ENCODE measurements at regions not wholly inside any gene's neighbourhood (a gene's known extent, or its start where the extent isn't known, plus 50 kb on each side); places are given as distances from the start of the nearest gene placed in this dataset.
"Not testable (repeated sequence)": the region's sequence is repeated elsewhere in the genome, so short reads cannot be mapped to it uniquely, and the experiment has no call there.

DNA sequence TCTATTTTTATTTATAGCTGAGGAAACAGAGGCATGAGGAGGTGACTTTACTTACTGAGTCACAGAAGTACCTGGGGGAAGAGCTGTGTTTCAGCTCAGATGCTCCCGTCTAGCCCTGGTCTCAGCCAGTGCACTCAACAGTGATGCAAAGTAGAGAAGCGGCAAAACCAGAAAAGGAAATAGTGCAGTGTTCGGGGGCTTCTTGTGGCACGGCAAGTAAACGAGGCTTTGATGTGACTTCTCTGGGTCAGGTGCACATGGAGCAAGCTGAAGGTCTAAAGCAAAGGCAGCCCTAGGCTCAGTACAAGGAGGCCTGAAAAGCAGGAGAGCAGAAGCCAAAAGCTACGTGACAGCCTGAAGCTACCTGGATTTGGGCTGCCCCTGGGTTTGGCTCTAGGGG lies 526.7 kb upstream of the ADAMTS16 start:
- WGBS, 2 donors (ENCODE audit: low coverage in 1 of 2), result 60 to 90% methylated on average over 2 to 4 of the region's 6 CpGs
- Histone ChIP-seq H3K4me3 (no peak overlapping the region), H3K27ac (no peak overlapping the region), H3K4me1 (no peaks in the 10 kb centered on the region), H3K9me3 (no peaks in the 10 kb centered on the region), H3K27me3 (no peaks in the 10 kb centered on the region), H3K36me3 (no peaks in the 10 kb centered on the region)
- ATAC-seq, result no peak
- TF ChIP-seq POLR2AphosphoS5 (IDR thresholded peaks at IDR 0.05) (no peak), POLR2A (IDR thresholded peaks at IDR 0.05) (no peak), EP300 (IDR thresholded peaks at IDR 0.05) (no peak)
- TF ChIP-seq, protein P1, sequence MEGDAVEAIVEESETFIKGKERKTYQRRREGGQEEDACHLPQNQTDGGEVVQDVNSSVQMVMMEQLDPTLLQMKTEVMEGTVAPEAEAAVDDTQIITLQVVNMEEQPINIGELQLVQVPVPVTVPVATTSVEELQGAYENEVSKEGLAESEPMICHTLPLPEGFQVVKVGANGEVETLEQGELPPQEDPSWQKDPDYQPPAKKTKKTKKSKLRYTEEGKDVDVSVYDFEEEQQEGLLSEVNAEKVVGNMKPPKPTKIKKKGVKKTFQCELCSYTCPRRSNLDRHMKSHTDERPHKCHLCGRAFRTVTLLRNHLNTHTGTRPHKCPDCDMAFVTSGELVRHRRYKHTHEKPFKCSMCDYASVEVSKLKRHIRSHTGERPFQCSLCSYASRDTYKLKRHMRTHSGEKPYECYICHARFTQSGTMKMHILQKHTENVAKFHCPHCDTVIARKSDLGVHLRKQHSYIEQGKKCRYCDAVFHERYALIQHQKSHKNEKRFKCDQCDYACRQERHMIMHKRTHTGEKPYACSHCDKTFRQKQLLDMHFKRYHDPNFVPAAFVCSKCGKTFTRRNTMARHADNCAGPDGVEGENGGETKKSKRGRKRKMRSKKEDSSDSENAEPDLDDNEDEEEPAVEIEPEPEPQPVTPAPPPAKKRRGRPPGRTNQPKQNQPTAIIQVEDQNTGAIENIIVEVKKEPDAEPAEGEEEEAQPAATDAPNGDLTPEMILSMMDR (IDR thresholded peaks at IDR 0.05), result no peak

DNA sequence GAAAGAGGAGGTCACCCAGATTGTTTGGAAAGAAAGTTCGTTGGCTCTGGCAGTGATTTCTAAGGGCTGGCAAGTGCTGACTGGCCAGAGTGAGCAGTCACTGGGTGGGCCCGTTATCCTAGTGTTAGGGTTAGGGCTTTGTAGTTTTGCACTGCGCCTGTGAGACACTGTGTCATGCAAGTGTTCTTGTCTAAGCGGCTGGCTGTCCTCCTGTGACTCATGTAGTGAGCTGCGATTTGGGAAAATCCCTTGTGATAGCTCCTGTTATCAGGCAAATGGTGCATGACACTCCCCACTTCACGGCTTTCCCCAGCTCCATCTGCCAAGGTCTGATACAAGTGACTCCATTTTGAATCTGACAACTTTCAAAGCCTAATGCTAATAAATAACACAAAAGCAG lies 526.0 kb upstream of the ADAMTS16 start:
- H3K4me1 ChIP-seq, result no peaks in the 10 kb centered on the region
- H3K27ac ChIP-seq, result no peak overlapping the region
- H3K4me3 ChIP-seq, result no peak overlapping the region
- no peak for ATAC-seq
- H3K36me3 ChIP-seq, result no peaks in the 10 kb centered on the region
- no peaks in the 10 kb centered on the region for H3K9me3 ChIP-seq
- WGBS, 2 donors (ENCODE audit: low coverage in 1 of 2), result 38 to 65% methylated on average over 2 to 6 of the region's 6 CpGs
- TF ChIP-seq EP300 (IDR thresholded peaks at IDR 0.05) (no peak), POLR2AphosphoS5 (IDR thresholded peaks at IDR 0.05) (no peak), POLR2A (IDR thresholded peaks at IDR 0.05) (no peak)
- TF ChIP-seq, protein P1 (IDR thresholded peaks at IDR 0.05), result no peak
- no peaks in the 10 kb centered on the region for H3K27me3 ChIP-seq

DNA sequence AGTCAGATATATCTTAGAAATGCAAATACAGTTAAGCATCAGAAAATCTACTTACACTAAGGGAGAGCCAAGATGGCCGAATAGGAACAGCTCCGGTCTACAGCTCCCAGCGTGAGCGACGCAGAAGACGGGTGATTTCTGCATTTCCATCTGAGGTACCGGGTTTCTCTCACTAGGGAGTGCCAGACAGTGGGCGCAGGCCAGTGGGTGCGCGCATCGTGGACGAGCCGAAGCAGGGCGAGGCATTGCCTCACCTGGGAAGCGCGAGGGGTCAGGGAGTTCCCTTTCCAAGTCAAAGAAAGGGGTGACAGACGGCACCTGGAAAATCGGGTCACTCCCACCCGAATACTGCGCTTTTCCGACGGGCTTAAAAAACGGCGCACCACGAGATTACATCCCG lies 524.8 kb upstream of the ADAMTS16 start:
- not testable (repeated sequence) for H3K36me3 ChIP-seq, H3K4me3 ChIP-seq, H3K27ac ChIP-seq, H3K4me1 ChIP-seq, H3K27me3 ChIP-seq, ATAC-seq, H3K9me3 ChIP-seq
- 70 to 90% methylated on average over 2 to 10 of the region's 26 CpGs for WGBS, 2 donors (ENCODE audit: low coverage in 1 of 2)

DNA sequence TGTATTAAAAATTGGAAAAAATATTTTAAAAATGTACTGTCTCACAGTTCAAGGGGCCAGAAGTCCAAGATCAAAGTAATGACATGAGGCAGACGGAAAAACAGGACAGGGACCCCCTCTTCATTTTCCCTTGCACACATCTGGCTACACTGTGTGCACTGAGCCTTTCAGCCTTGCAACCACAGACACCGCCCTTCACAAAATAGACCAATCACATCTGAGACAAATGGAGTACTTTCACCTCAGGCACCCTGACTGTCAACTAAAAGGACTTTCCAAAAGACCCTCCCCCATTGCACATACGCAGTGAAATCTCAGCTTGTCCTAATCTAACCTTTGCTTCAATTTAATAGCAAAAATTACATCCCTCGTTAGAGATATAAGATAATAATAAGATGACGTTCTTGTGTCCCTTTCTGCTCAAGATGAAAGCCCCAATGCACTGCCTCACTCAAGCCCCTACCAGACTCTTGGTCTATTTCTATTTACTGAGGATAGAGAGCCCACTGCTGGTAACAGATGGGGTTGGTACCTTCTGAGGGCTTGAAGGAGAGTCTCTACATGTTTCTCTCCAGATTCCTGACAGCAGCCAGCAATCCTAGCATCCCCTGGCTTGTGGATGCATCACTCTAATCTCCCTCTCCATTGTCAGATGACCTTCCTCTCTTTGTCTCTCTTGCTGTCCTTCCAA lies 514.8 kb upstream of the ADAMTS16 start:
- Histone ChIP-seq H3K9me3 (peaks cover 0 to 4% (median 0%) of the 10 kb centered on the region in 3 donors), H3K27ac (no peak overlapping the region), H3K27me3 (no peaks in the 10 kb centered on the region), H3K4me3 (no peak overlapping the region), H3K36me3 (no peaks in the 10 kb centered on the region), H3K4me1 (no peaks in the 10 kb centered on the region)
- no peak for ATAC-seq
- TF ChIP-seq EP300 (IDR thresholded peaks at IDR 0.05) (no peak), POLR2A (IDR thresholded peaks at IDR 0.05) (no peak), POLR2AphosphoS5 (IDR thresholded peaks at IDR 0.05) (no peak)
- TF ChIP-seq, protein P1 (IDR thresholded peaks at IDR 0.05), result no peak
- 77 to 82% methylated on average over 4 to 5 of the region's 5 CpGs for WGBS, 2 donors (ENCODE audit: low coverage in 1 of 2)

DNA sequence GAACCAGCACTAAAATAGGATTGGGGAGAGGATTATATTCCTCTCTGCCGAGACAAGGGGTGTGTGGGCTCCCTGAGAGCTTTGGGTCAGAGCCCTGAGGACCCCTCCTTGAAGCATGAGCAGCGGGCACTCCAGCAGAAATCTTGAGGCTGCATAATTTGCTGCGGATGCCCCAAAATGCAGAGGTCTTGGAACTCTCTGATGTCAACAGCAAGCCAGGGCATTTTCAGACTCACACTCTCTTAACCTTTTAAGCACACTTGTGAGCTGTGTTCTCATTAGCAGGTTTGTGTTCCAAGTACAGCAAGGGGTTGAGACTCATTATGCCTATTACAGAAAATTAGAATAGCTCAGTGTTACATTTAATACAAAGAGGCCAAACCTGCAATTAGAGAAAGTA lies 513.0 kb upstream of the ADAMTS16 start:
- Histone ChIP-seq H3K27me3 (no peaks in the 10 kb centered on the region), H3K9me3 (peaks cover 0 to 4% (median 0%) of the 10 kb centered on the region in 3 donors), H3K36me3 (no peaks in the 10 kb centered on the region), H3K27ac (no peak overlapping the region), H3K4me3 (no peak overlapping the region), H3K4me1 (no peaks in the 10 kb centered on the region)
- no peak for ATAC-seq
- WGBS, 2 donors (ENCODE audit: low coverage in 1 of 2), result 30 to 50% methylated on average over 2 of the region's 3 CpGs
- no peak for TF ChIP-seq EP300 (IDR thresholded peaks at IDR 0.05)
- TF ChIP-seq POLR2AphosphoS5 (IDR thresholded peaks at IDR 0.05), result no peak
- no peak for TF ChIP-seq POLR2A (IDR thresholded peaks at IDR 0.05)
- TF ChIP-seq, protein P1 (IDR thresholded peaks at IDR 0.05), result no peak
